ENCODE measurements at regions not wholly inside any gene's neighbourhood (a gene's known extent, or its start where the extent isn't known, plus 50 kb on each side); places are given as distances from the start of the nearest gene placed in this dataset.

GRCh38 chr1:181172082-181172481, 83.6 kb downstream of the IER5 start:
- no peak overlapping the region for H3K4me3 ChIP-seq (ENCODE audit: low read depth, low read length)
- TF ChIP-seq, protein P1, sequence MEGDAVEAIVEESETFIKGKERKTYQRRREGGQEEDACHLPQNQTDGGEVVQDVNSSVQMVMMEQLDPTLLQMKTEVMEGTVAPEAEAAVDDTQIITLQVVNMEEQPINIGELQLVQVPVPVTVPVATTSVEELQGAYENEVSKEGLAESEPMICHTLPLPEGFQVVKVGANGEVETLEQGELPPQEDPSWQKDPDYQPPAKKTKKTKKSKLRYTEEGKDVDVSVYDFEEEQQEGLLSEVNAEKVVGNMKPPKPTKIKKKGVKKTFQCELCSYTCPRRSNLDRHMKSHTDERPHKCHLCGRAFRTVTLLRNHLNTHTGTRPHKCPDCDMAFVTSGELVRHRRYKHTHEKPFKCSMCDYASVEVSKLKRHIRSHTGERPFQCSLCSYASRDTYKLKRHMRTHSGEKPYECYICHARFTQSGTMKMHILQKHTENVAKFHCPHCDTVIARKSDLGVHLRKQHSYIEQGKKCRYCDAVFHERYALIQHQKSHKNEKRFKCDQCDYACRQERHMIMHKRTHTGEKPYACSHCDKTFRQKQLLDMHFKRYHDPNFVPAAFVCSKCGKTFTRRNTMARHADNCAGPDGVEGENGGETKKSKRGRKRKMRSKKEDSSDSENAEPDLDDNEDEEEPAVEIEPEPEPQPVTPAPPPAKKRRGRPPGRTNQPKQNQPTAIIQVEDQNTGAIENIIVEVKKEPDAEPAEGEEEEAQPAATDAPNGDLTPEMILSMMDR (IDR thresholded peaks at IDR 0.05; ENCODE audit: low read depth, low read length), result no peak
- no peak for DNase-seq (ENCODE audit: low read depth, low spot score)
- in situ Hi-C loops (cut with HindIII; ENCODE audit: low sequenced_read_pairs), result no loop called here

- TF ChIP-seq, protein P1 (IDR thresholded peaks at IDR 0.05; ENCODE audit: low read depth, low read length), result no peak
- H3K4me3 ChIP-seq (ENCODE audit: low read depth, low read length), result no peak overlapping the region
- in situ Hi-C loops (cut with HindIII; ENCODE audit: low sequenced_read_pairs), result no loop called here
- DNase-seq (ENCODE audit: low read depth, low spot score), result no peak
Observed at GRCh38 chr1:181173761-181174447, 85.4 kb downstream of the IER5 start.

- DNase-seq (ENCODE audit: low read depth, low spot score), result no peak
- in situ Hi-C loops (cut with HindIII; ENCODE audit: low sequenced_read_pairs), result no loop called here
- no peak overlapping the region for H3K4me3 ChIP-seq (ENCODE audit: low read depth, low read length)
- TF ChIP-seq, protein P1 (IDR thresholded peaks at IDR 0.05; ENCODE audit: low read depth, low read length), result no peak
Observed at GRCh38 chr1:181174861-181175260, 86.4 kb downstream of the IER5 start.

- in situ Hi-C loops (cut with HindIII; ENCODE audit: low sequenced_read_pairs), result no loop called here
- H3K4me3 ChIP-seq (ENCODE audit: low read depth, low read length), result no peak overlapping the region
- TF ChIP-seq, protein P1 (IDR thresholded peaks at IDR 0.05; ENCODE audit: low read depth, low read length), result no peak
- DNase-seq (ENCODE audit: low read depth, low spot score), result no peak
Observed at GRCh38 chr1:181175356-181175910, 86.9 kb downstream of the IER5 start.

GRCh38 chr1:181175955-181176354, 87.5 kb downstream of the IER5 start:
- no peak for DNase-seq (ENCODE audit: low read depth, low spot score)
- H3K4me3 ChIP-seq (ENCODE audit: low read depth, low read length), result no peak overlapping the region
- in situ Hi-C loops (cut with HindIII; ENCODE audit: low sequenced_read_pairs), result no loop called here
- TF ChIP-seq, protein P1 (IDR thresholded peaks at IDR 0.05; ENCODE audit: low read depth, low read length), result no peak

DNA sequence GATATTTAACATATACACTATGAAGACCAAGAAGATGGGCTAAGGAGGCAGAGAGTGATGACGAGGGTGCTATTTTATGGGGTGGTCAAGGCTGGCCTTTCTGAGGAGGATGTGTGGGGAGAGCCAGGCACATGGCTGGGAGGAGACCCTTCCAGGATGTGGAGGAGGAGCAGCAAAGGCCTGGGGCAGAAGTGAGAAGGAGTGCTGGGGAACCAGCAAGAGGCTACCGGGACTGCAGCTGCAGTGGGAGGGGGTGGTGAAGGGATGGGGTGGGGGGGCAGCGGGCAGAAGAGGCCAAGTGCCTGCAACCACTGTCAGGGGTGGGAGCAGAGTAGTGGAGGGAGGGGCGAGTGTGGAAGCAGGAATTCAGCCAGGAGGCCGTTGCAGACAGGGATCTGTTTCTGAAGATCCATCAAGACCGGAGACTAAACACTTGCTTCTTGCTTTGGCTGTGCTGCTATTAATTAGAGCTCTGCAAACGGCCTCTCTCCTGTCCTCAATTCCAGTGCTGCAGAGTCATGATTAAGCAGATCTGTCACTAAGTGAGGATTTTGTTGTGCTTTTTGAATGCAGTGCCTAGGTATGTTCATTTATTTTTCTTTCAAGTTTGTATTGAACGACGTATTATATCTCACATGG, 89.9 kb downstream of the IER5 start:
- H3K4me3 ChIP-seq (ENCODE audit: low read depth, low read length), result no peak overlapping the region
- TF ChIP-seq, protein P1 (IDR thresholded peaks at IDR 0.05; ENCODE audit: low read depth, low read length), result no peak
- in situ Hi-C loops (cut with HindIII; ENCODE audit: low sequenced_read_pairs), result no loop called here
- no peak for DNase-seq (ENCODE audit: low read depth, low spot score)
